HG03045 (cell line): ENCODE measurements at regions not wholly inside any gene's neighbourhood (a gene's known extent, or its start where the extent isn't known, plus 50 kb on each side); places are given as distances from the start of the nearest gene placed in this dataset.
"Not testable (repeated sequence)": the region's sequence is repeated elsewhere in the genome, so short reads cannot be mapped to it uniquely, and the experiment has no call there.

Source experiments
- ATAC-seq: cut with Tn5 transposase; IDR thresholded peaks from one replicate; pipeline ENCODE4 v1.9.1; 2021; ENCODE audit warnings: mild to moderate bottlenecking, moderate library complexity; ENCODE audit not compliant: unreplicated experiment

GRCh38 chr5:173496129-173496882 is 120.1 kb downstream of the BOD1 start:
- no peak for ATAC-seq

- no peak for ATAC-seq
These were observed 121.1 kb downstream of the BOD1 start for GRCh38 chr5:173495225-173495904.

GRCh38 chr5:173494446-173494845 is 122.0 kb downstream of the BOD1 start:
- ATAC-seq: no peak

GRCh38 chr5:173493846-173494245 is 122.6 kb downstream of the BOD1 start:
- ATAC-seq: no peak

- ATAC-seq: no peak
These were observed 123.4 kb downstream of the BOD1 start for GRCh38 chr5:173493040-173493439.

- no peak for ATAC-seq
These were observed 125.8 kb downstream of the BOD1 start for GRCh38 chr5:173490681-173491080.

GRCh38 chr5:173488144-173488543 is 128.3 kb downstream of the BOD1 start:
- no peak for ATAC-seq

GRCh38 chr5:173487300-173487699 is 129.2 kb downstream of the BOD1 start:
- ATAC-seq: no peak

- no peak for ATAC-seq
These were observed 129.9 kb downstream of the BOD1 start for GRCh38 chr5:173486355-173487225.

GRCh38 chr5:173484569-173484968 is 131.9 kb downstream of the BOD1 start:
- no peak for ATAC-seq

GRCh38 chr5:173483599-173483998 is 132.9 kb downstream of the BOD1 start:
- ATAC-seq: not testable (repeated sequence)

GRCh38 chr5:173483160-173483559 is 133.3 kb downstream of the BOD1 start:
- ATAC-seq: no peak

- ATAC-seq: no peak
These were observed 134.6 kb downstream of the BOD1 start for GRCh38 chr5:173481821-173482220.

- ATAC-seq: no peak
These were observed 135.6 kb downstream of the BOD1 start for GRCh38 chr5:173480896-173481295.

GRCh38 chr5:173479711-173480110 is 136.7 kb downstream of the BOD1 start:
- no peak for ATAC-seq

- ATAC-seq: no peak
These were observed 139.0 kb downstream of the BOD1 start for GRCh38 chr5:173477345-173478040.

GRCh38 chr5:173475780-173476179 is 140.7 kb downstream of the BOD1 start:
- no peak for ATAC-seq

- ATAC-seq: no peak
These were observed 141.6 kb downstream of the BOD1 start for GRCh38 chr5:173474881-173475287.

- no peak for ATAC-seq
These were observed 143.2 kb downstream of the BOD1 start for GRCh38 chr5:173473288-173473687.

- ATAC-seq: no peak
These were observed 143.6 kb downstream of the BOD1 start for GRCh38 chr5:173472784-173473278.

- no peak for ATAC-seq
These were observed 143.9 kb upstream of the STC2 start for GRCh38 chr5:173472164-173472563.
